ENCODE measurements at regions not wholly inside any gene's neighbourhood (a gene's known extent, or its start where the extent isn't known, plus 50 kb on each side); places are given as distances from the start of the nearest gene placed in this dataset.

DNA sequence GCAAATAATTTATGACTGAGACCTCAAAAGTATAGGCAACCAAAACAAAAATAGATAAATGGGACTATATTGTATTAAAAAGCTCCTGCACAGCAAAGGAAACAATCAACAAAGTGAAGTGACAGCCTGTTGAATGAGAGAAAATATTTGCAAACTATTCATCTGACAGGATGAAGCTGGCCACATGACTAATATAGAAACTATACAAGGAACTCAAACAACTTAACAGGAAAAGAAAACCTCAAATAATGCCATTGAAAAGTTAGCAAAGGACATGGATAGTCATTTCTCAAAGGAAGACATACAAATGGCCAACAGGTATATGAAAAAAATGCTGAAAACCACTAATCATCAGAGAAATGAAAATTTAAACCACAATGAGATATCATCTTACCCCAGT is 245.1 kb downstream of the STK31 start:
- ChIA-PET CTCF (no interaction called here), POLR2A (no interaction called here)
- Histone ChIP-seq H3K4me1 (ENCODE audit: control insufficient read depth, extremely low read depth, insufficient read depth, low read length) (no peaks in the 10 kb centered on the region), H3K79me2 (ENCODE audit: control insufficient read depth, insufficient read depth, low read length) (no peaks in the 10 kb centered on the region), H3K27me3 (ENCODE audit: control insufficient read depth in 2 of 2, insufficient read depth in 2 of 2, low read length in 2 of 2) (no peaks in the 10 kb centered on the region), H4K20me1 (replicated peaks; ENCODE audit: control insufficient read depth, extremely low read depth, insufficient read depth, low read length) (no peaks in the 10 kb centered on the region), H3K9me1 (replicated peaks; ENCODE audit: control insufficient read depth, extremely low read depth, insufficient read depth, low read length) (no peaks in the 10 kb centered on the region), H2AFZ (ENCODE audit: low read depth, low read length) (no peak overlapping the region), H3K4me2 (ENCODE audit: insufficient read depth, low read length) (no peak overlapping the region), H3K27ac (ENCODE audit: insufficient read depth, low read depth, low read length) (no peak overlapping the region), H3K4me3 (replicated peaks in 1 of 3; ENCODE audit: insufficient read depth in 1 of 3, low read depth in 1 of 3, low read length in 3 of 3) (no peak overlapping the region), H3K9me3 (replicated peaks; ENCODE audit: control insufficient read depth, insufficient read depth, low read length) (no peaks in the 10 kb centered on the region), H3K36me3 (ENCODE audit: control insufficient read depth in 2 of 2, extremely low read depth in 1 of 2, insufficient read depth in 2 of 2, low read length in 2 of 2) (no peaks in the 10 kb centered on the region), H3K9ac (replicated peaks; ENCODE audit: extremely low read depth, insufficient read depth, low read length) (no peak overlapping the region)
- dilution Hi-C loops (cut with MboI; ENCODE audit: extremely low pct_ligation_motif_present, low sequenced_read_pairs) = no loop called here
- intact Hi-C loops (cut with micrococcal nuclease) = no loop called here
- DNase-seq (ENCODE audit: low read depth, low spot score) (no peak), FAIRE-seq (no peak)
- BruUV-seq (replicated peaks) = no TSS peak
- no peak for TF ChIP-seq MYC (IDR thresholded peaks at IDR 0.05; ENCODE audit: low read depth, low read length)
- no peak for TF ChIP-seq GATA2 (IDR thresholded peaks at IDR 0.05; ENCODE audit: insufficient read depth, insufficient read length, low read depth, low read length)
- TF ChIP-seq JUN (IDR thresholded peaks at IDR 0.05; ENCODE audit: borderline replicate concordance, insufficient read depth, insufficient read length, low read depth) = no peak
- no peak for TF ChIP-seq POLR2A (IDR thresholded peaks at IDR 0.05; ENCODE audit: low read depth, low read length)
- TF ChIP-seq EZH2 (IDR thresholded peaks at IDR 0.05; ENCODE audit: borderline replicate concordance, low read depth, low read length, severe bottlenecking) = no peak
- TF ChIP-seq, protein P1, sequence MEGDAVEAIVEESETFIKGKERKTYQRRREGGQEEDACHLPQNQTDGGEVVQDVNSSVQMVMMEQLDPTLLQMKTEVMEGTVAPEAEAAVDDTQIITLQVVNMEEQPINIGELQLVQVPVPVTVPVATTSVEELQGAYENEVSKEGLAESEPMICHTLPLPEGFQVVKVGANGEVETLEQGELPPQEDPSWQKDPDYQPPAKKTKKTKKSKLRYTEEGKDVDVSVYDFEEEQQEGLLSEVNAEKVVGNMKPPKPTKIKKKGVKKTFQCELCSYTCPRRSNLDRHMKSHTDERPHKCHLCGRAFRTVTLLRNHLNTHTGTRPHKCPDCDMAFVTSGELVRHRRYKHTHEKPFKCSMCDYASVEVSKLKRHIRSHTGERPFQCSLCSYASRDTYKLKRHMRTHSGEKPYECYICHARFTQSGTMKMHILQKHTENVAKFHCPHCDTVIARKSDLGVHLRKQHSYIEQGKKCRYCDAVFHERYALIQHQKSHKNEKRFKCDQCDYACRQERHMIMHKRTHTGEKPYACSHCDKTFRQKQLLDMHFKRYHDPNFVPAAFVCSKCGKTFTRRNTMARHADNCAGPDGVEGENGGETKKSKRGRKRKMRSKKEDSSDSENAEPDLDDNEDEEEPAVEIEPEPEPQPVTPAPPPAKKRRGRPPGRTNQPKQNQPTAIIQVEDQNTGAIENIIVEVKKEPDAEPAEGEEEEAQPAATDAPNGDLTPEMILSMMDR (IDR thresholded peaks at IDR 0.05; ENCODE audit: extremely low read depth in 1 of 2, insufficient read depth in 1 of 2, low read depth in 1 of 2, low read length in 2 of 2) = no peak
- TF ChIP-seq, protein P2, sequence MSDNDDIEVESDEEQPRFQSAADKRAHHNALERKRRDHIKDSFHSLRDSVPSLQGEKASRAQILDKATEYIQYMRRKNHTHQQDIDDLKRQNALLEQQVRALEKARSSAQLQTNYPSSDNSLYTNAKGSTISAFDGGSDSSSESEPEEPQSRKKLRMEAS (IDR thresholded peaks at IDR 0.05; ENCODE audit: insufficient read depth, insufficient read length) = no peak
- TF ChIP-seq FOS (IDR thresholded peaks at IDR 0.05; ENCODE audit: borderline replicate concordance, insufficient read depth, low read length) = no peak
- TF ChIP-seq POLR2AphosphoS5 (IDR thresholded peaks at IDR 0.05; ENCODE audit: insufficient read depth, low read depth, low read length) = no peak

All from endothelial cell of umbilical vein (primary cell).